ENCODE measurements at regions not wholly inside any gene's neighbourhood (a gene's known extent, or its start where the extent isn't known, plus 50 kb on each side); places are given as distances from the start of the nearest gene placed in this dataset.

DNA sequence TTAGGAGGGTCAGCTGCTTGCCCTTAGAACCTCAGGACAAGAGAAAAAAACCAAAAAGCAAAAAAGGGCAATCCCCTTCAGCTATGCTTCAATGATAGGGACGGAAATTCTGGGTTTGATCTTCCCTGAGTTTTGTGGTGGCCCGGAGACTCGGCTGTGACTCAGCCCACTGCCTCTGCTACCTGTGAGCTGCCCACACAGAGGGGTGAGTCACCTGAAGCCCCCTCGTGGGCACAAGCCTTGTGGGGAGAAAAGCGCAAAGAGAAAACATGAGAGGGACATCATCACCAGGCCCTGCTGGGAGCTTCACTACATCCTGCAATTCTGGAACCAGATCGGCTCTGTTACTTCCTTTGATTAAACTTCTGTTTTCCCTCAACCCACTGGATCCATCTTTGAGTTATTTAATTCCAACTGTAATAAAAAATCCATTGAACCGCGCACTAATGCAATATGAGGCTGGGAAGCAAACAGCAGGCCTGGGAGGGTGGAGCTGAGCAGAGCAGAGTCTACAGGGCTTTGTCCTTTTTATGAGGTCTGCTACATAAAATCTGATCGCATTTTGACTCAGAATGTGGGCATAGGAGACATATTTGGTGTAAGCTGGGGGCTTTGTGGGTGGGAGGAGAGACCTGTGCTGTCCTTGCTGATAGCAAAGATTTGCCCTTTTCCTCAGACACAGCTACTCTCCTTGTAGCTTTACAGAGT lies 58.7 kb upstream of the STUM start:
- no peak for DNase-seq (ENCODE audit: low spot score, unreplicated experiment)
- Mint-ChIP-seq H3K4me1 (ENCODE audit: low read depth) (no peaks in the 10 kb centered on the region), H3K27me3 (peaks cover 14% of the 10 kb centered on the region), H3K36me3 (ENCODE audit: insufficient read depth) (no peaks in the 10 kb centered on the region), H3K9me3 (ENCODE audit: low read depth) (no peaks in the 10 kb centered on the region), H3K27ac (no peak overlapping the region), H3K4me3 (ENCODE audit: low read depth) (no peak overlapping the region)
- TF ChIP-seq, protein P1, sequence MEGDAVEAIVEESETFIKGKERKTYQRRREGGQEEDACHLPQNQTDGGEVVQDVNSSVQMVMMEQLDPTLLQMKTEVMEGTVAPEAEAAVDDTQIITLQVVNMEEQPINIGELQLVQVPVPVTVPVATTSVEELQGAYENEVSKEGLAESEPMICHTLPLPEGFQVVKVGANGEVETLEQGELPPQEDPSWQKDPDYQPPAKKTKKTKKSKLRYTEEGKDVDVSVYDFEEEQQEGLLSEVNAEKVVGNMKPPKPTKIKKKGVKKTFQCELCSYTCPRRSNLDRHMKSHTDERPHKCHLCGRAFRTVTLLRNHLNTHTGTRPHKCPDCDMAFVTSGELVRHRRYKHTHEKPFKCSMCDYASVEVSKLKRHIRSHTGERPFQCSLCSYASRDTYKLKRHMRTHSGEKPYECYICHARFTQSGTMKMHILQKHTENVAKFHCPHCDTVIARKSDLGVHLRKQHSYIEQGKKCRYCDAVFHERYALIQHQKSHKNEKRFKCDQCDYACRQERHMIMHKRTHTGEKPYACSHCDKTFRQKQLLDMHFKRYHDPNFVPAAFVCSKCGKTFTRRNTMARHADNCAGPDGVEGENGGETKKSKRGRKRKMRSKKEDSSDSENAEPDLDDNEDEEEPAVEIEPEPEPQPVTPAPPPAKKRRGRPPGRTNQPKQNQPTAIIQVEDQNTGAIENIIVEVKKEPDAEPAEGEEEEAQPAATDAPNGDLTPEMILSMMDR (IDR thresholded peaks at IDR 0.05; ENCODE audit: unreplicated experiment) = no peak

DNA sequence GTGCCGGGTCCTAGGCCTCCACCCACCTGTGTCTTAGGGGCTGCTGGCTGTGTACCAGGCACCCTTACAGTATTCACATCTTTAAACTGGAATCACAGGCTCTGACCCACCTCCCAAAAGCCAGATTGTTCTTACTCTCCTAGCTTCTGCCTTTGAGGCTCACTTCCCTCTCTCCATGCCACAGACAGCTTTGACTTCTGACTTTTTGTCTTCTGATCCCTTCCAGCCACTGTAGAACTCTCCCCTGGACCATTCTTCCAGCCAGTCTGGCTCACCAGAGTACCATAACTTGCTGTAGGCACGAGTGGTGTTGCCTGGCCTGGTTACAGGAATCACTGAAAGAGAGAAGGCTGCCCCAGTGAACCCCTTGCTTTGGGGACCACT lies 58.1 kb upstream of the STUM start:
- no peak overlapping the region for H3K4me3 Mint-ChIP-seq (ENCODE audit: low read depth)
- no peak for DNase-seq (ENCODE audit: low spot score, unreplicated experiment)
- H3K27me3 Mint-ChIP-seq = peaks cover 14% of the 10 kb centered on the region
- H3K9me3 Mint-ChIP-seq (ENCODE audit: low read depth) = no peaks in the 10 kb centered on the region
- no peaks in the 10 kb centered on the region for H3K36me3 Mint-ChIP-seq (ENCODE audit: insufficient read depth)
- no peaks in the 10 kb centered on the region for H3K4me1 Mint-ChIP-seq (ENCODE audit: low read depth)
- TF ChIP-seq, protein P1 (IDR thresholded peaks at IDR 0.05; ENCODE audit: unreplicated experiment) = no peak
- H3K27ac Mint-ChIP-seq = no peak overlapping the region

DNA sequence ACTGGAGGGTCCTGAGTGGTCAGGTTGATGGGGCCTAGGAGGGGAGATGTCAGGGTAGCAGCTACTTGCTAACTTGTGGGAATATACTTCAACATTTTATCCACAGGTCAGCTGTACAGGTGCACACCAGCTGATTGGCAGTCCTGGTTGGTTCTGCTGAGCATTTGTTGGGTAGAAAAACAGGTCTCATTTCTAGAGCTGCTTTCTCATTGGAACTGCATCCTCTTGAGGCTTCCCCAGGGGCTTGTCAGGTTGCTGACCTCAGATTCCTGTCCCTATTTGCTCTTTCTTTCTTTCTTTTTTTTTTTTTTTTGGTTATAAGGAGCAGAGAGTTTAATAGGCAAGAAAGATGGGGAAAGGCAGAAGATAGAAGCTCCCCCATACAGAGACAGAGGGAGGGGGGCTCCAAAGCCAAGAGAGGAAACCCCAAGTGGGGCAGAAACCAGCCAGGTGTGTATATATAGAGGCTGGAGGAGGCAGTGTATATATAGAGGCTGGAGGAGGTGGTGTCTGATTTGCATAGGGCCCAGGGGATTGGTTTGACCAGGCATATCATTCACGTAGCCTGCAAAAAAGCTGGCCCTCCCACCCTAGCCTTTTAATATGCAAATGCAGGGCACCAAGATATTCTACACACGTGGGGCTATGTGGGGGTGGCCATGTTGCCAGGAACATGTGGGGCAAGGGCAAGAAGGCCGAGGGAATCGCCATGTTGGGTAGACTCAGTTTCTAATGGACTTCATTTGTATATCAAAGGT lies 57.3 kb upstream of the STUM start:
- H3K9me3 Mint-ChIP-seq (ENCODE audit: low read depth) = no peaks in the 10 kb centered on the region
- H3K4me3 Mint-ChIP-seq (ENCODE audit: low read depth) = no peak overlapping the region
- TF ChIP-seq, protein P1 (IDR thresholded peaks at IDR 0.05; ENCODE audit: unreplicated experiment) = no peak
- no peaks in the 10 kb centered on the region for H3K36me3 Mint-ChIP-seq (ENCODE audit: insufficient read depth)
- DNase-seq (ENCODE audit: low spot score, unreplicated experiment) = no peak
- peaks cover 12% of the 10 kb centered on the region for H3K27me3 Mint-ChIP-seq
- no peak overlapping the region for H3K27ac Mint-ChIP-seq
- peaks cover 1% of the 10 kb centered on the region for H3K4me1 Mint-ChIP-seq (ENCODE audit: low read depth)

DNA sequence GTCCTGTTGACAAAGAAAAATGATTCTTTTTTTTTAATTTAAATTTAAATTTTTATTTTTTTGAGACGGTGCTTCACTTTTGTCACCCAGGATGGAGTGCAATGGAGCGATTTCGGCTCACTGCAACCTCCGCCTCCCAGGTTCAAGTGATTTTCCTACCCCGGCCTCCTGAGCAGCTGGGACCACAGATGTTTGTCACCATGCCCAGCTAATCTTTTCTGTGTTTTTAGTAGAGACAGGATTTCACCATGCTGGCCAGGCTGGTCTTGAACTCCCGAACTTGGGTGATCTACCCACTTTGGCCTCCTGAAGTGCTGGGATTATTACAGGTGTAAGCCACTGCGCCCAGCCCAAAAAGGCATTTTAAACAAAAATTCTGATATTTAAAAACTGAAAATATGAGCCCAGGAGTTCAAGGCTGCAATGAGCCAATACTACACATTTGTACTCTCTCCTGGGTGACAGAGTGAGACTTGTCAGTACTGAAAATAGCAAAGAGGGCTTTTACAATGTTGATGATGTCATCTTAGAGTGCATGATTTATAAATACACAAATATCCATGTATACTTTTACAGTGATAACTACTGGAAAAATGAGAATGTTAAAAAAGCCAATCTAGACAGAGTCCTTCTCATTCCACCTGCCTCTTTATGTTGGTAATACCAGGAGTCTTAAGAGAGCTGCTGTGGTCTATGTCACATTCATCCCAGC lies 56.0 kb upstream of the STUM start:
- Mint-ChIP-seq H3K9me3 (ENCODE audit: low read depth) (no peaks in the 10 kb centered on the region), H3K36me3 (ENCODE audit: insufficient read depth) (no peaks in the 10 kb centered on the region), H3K27me3 (peaks cover 9% of the 10 kb centered on the region), H3K4me3 (ENCODE audit: low read depth) (no peak overlapping the region), H3K4me1 (ENCODE audit: low read depth) (peaks cover 1% of the 10 kb centered on the region), H3K27ac (no peak overlapping the region)
- TF ChIP-seq, protein P1 (IDR thresholded peaks at IDR 0.05; ENCODE audit: unreplicated experiment) = no peak
- no peak for DNase-seq (ENCODE audit: low spot score, unreplicated experiment)

DNA sequence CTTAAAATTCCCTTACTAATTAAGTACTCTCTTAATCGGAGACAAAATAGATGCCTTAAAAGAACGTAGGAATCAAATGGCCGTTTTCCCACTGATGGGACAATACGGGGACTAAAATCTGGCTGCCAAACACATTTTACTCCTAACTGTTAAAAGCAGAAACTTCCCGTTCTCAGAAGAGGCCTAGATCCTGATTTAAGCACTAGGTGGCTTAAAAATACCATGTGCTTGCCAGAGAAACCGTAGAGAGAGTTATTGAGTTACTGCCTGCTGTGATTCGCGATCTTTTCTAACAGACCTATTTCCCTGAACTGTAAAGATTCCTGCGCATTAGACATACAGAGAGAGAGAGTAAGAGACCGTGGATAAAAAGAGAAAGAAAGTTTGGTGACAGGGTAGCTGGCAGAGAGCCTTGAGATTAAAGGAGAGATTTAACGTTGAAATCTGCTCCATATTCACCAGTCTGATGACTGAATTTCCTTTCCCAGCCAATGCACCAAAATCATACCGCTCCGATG lies 54.4 kb upstream of the STUM start:
- no peak overlapping the region for H3K4me3 Mint-ChIP-seq (ENCODE audit: low read depth)
- H3K9me3 Mint-ChIP-seq (ENCODE audit: low read depth) = no peaks in the 10 kb centered on the region
- no peak overlapping the region for H3K27ac Mint-ChIP-seq
- H3K27me3 Mint-ChIP-seq = peaks cover 12% of the 10 kb centered on the region
- TF ChIP-seq, protein P1 (IDR thresholded peaks at IDR 0.05; ENCODE audit: unreplicated experiment) = no peak
- H3K4me1 Mint-ChIP-seq (ENCODE audit: low read depth) = peaks cover 1% of the 10 kb centered on the region
- DNase-seq (ENCODE audit: low spot score, unreplicated experiment) = no peak
- H3K36me3 Mint-ChIP-seq (ENCODE audit: insufficient read depth) = no peaks in the 10 kb centered on the region
